HepG2 (cell line): ENCODE measurements at regions not wholly inside any gene's neighbourhood (a gene's known extent, or its start where the extent isn't known, plus 50 kb on each side); places are given as distances from the start of the nearest gene placed in this dataset.

Experiments
- ATAC-seq: fragments of 200-7000 bp; cut with Tn5 transposase; 3 replicates; pipeline ENCODE4 v1.9.1; 2020; ENCODE audit warnings: mild to moderate bottlenecking, moderate library complexity
- BruUV-seq: library from RNA; stranded (reverse); fragments of 400-500 nt; replicated peaks from 2 replicates; lab custom pipeline; 2021; lab: Mats Ljungman, UMichigan
- CTCF ChIA-PET: fragments of 300-600 bp; formaldehyde crosslinking; extraction: SDS; loops from one replicate; lab custom pipeline; 2021; ENCODE audit warnings: low total read pairs, inconsistent platforms, low intra/inter-chr PET ratio; lab: Yijun Ruan, JAX
- POLR2A ChIA-PET: fragments of 350-600 bp; sonication (Branson Sonifier 250); formaldehyde crosslinking; loops from one replicate; lab custom pipeline; 2020; ENCODE audit warnings: antibody characterized with exemption, inconsistent platforms; lab: Yijun Ruan, JAX
- DNase-seq: peaks from one replicate; pipeline ENCODE4 v3.0.0-alpha.2; 2015; ENCODE audit warnings: low spot score
- FAIRE-seq: peaks from 3 replicates; lab custom pipeline; 2011; peaks lifted over from hg19 to GRCh38; lab: Jason Lieb, UNC
- H2AFZ ChIP-seq: one replicate; pipeline ENCODE4 v1.6.1; 2011; ENCODE audit warnings: low read length, inconsistent platforms
- H3K27ac ChIP-seq: fragments of 300-600 bp; 3 replicates; pipeline ENCODE4 v1.8.0; 2011; ENCODE audit warnings: mixed run types, mild to moderate bottlenecking, mixed read lengths, low read length, inconsistent platforms; ENCODE audit not compliant: insufficient read depth; ENCODE audit errors: extremely low read length
- H3K27me3 ChIP-seq, 2 experiments: fragments of 200-600 bp in 1 of 2; 2 replicates in 1 of 2; 3 replicates in 1 of 2; pipeline versions ENCODE4 v1.6.0 to v1.8.0; 2011; ENCODE audit warnings: low read length in 2 of 2, mild to moderate bottlenecking in 2 of 2, moderate library complexity in 2 of 2, inconsistent platforms in 1 of 2; ENCODE audit not compliant: insufficient read depth in 2 of 2, control insufficient read depth in 1 of 2
- H3K36me3 ChIP-seq, 2 experiments: fragments of 200-600 bp in 1 of 2; replicated peaks in 1 of 2; 2 replicates in 1 of 2; 3 replicates in 1 of 2; pipeline versions ENCODE4 v1.5.1 to v1.8.0; 2011; ENCODE audit warnings: low read length in 2 of 2, inconsistent platforms in 1 of 2; ENCODE audit not compliant: insufficient read depth in 2 of 2, control insufficient read depth in 1 of 2
- H3K4me1 ChIP-seq: 2 replicates; pipeline ENCODE4 v1.5.1; 2012; ENCODE audit warnings: low read length, inconsistent platforms; ENCODE audit not compliant: insufficient read depth
- H3K4me2 ChIP-seq: 2 replicates; pipeline ENCODE4 v1.6.0; 2011; ENCODE audit warnings: low read depth, low read length, inconsistent platforms
- H3K4me3 ChIP-seq, 3 experiments: fragments of 200-600 bp in 1 of 3; sonication (generic), shearing (Covaris generic) in 1 of 3; replicated peaks in 1 of 3; 2 replicates each; pipeline ENCODE4 v1.5.1; 2011 to 2016; ENCODE audit warnings: low read length in 3 of 3, inconsistent platforms in 2 of 3, low read depth in 2 of 3, mild to moderate bottlenecking in 2 of 3, control low read depth in 1 of 3, mixed read lengths in 1 of 3; ENCODE audit not compliant: insufficient read depth in 1 of 3
- H3K79me2 ChIP-seq: one replicate; pipeline ENCODE4 v1.6.1; 2011; ENCODE audit warnings: low read length, inconsistent platforms; ENCODE audit not compliant: insufficient read depth
- H3K9ac ChIP-seq: 2 replicates; pipeline ENCODE4 v1.6.0; 2011; ENCODE audit warnings: mild to moderate bottlenecking, low read depth, low read length, inconsistent platforms; ENCODE audit not compliant: insufficient read depth
- H3K9me3 ChIP-seq: 2 replicates; pipeline ENCODE4 v1.5.1; 2012; ENCODE audit warnings: mild to moderate bottlenecking, low read length
- H4K20me1 ChIP-seq: 2 replicates; pipeline ENCODE4 v1.6.0; 2011; ENCODE audit warnings: inconsistent platforms, mild to moderate bottlenecking, low read length, moderate library complexity; ENCODE audit not compliant: insufficient read depth
- CSRNP2 ChIP-seq: sonication (generic); formaldehyde crosslinking; conservative IDR thresholded peaks from 2 replicates; pipeline ENCODE4 v1.8.0; 2022; ENCODE audit warnings: low read depth, missing genetic modification reagents
- EP300 ChIP-seq, 3 experiments: sonication (generic) in 1 of 3; formaldehyde crosslinking in 1 of 3; IDR thresholded peaks; 2 replicates each; pipeline versions ENCODE4 v1.5.1 to v1.6.1; 2011 to 2020; ENCODE audit warnings: low read depth in 2 of 3, low read length in 2 of 3, borderline replicate concordance in 1 of 3, improper control_type of control experiment in 1 of 3, mild to moderate bottlenecking in 1 of 3, missing genetic modification reagents in 1 of 3, moderate library complexity in 1 of 3
- MYNN ChIP-seq: sonication (generic); formaldehyde crosslinking; IDR thresholded peaks from 2 replicates; pipeline ENCODE4 v1.4.0; 2020; ENCODE audit warnings: mild to moderate bottlenecking, low read depth, missing genetic modification reagents
- ZKSCAN1 ChIP-seq: fragments of 150-350 bp; IDR thresholded peaks from 2 replicates; pipeline ENCODE4 v1.6.1; 2014; ENCODE audit warnings: low read length
- ZKSCAN8 ChIP-seq: IDR thresholded peaks from 2 replicates; pipeline ENCODE4 v1.6.1; 2016; ENCODE audit warnings: borderline replicate concordance, missing genetic modification reagents, missing compliant biosample characterization
- ZSCAN25 ChIP-seq: sonication (generic); formaldehyde crosslinking; IDR thresholded peaks from 2 replicates; pipeline ENCODE4 v1.8.0; 2022; ENCODE audit warnings: mild to moderate bottlenecking, missing genetic modification reagents
- WGBS: methylation state at CpG from one replicate; pipeline ENCODE4 v1.1.6; 2017; ENCODE audit warnings: low lambda C conversion rate; 5-methylcytosine and 5-hydroxymethylcytosine counted together
- in situ Hi-C: cut with HindIII; loops from 2 replicates; pipeline ENCODE4 v1.10.0; 2017; ENCODE audit warnings: low pct_unique_long_range_greater_than_20kb; ENCODE audit not compliant: extremely low pct_ligation_motif_present
- intact Hi-C: fragments of 100-400 bp; cut with micrococcal nuclease; formaldehyde crosslinking; loops from one replicate; pipeline ENCODE4 v1.10.0; 2022; ENCODE audit not compliant: unreplicated experiment

GRCh38 chr10:3857318-3857717 lies 72.3 kb upstream of the KLF6 start (continued):
- TF ChIP-seq ZKSCAN8 (CRISPR knock-in tag) (no peak), CSRNP2 (CRISPR knock-in tag) (no peak), EP300 (IDR thresholded peaks at IDR 0.05; ENCODE audit: low read depth in 2 of 2, low read length in 2 of 2) (0 out of 4 replicates have a peak, but pooled peaks of 1 of the 2 experiments have one; percentile 6), EP300 (CRISPR knock-in tag; IDR thresholded peaks at IDR 0.05; ENCODE audit: borderline replicate concordance) (no peak), MYNN (CRISPR knock-in tag) (no peak)

- DNase-seq (no peak), FAIRE-seq (no peak), ATAC-seq (no peak)
- Histone ChIP-seq H2AFZ (no peak overlapping the region), H3K36me3 (no peaks in the 10 kb centered on the region), H3K9me3 (no peaks in the 10 kb centered on the region), H3K27me3 (no peaks in the 10 kb centered on the region), H3K27ac (no peak overlapping the region), H3K9ac (no peak overlapping the region), H3K4me3 (no peak overlapping the region), H3K4me2 (no peak overlapping the region), H3K79me2 (no peaks in the 10 kb centered on the region), H4K20me1 (no peaks in the 10 kb centered on the region), H3K4me1 (peaks cover 55% of the 10 kb centered on the region)
- 98% methylated on average over 7 of the region's 7 CpGs for WGBS
- no TSS peak for BruUV-seq
- ChIA-PET CTCF (no interaction called here), POLR2A (interaction anchor here (1.4 to 2.6 kb wide), 2 partner anchors 33 to 71 kb away, joined by 3 to 7 read pairs; partner anchors contain the start of gene KLF6)
- in situ Hi-C loops (no loop called here), intact Hi-C loops (no loop called here)
- TF ChIP-seq ZSCAN25 (CRISPR knock-in tag) (no peak), ZKSCAN1 (0 out of 2 replicates have a peak, but pooled peaks have one; percentile 59)
Measured at GRCh38 chr10:3856593-3856992, 71.6 kb upstream of the KLF6 start.
